WI38 (cell line): ENCODE measurements at regions not wholly inside any gene's neighbourhood (a gene's known extent, or its start where the extent isn't known, plus 50 kb on each side); places are given as distances from the start of the nearest gene placed in this dataset.

ENCODE experiments used
- H3K4me3 ChIP-seq: 2 replicates; pipeline ENCODE4 v1.5.1; 2011; ENCODE audit warnings: low read depth, mild to moderate bottlenecking, control low read depth, low read length
- CTCF ChIP-seq: IDR thresholded peaks from 2 replicates; pipeline ENCODE4 v1.5.1; 2012; ENCODE audit warnings: low read depth, mild to moderate bottlenecking, control low read depth, low read length

- no peak overlapping the region for H3K4me3 ChIP-seq
- no peak for TF ChIP-seq CTCF
Observed at GRCh38 chr4:34678431-34678830, 1565.9 kb downstream of the ARAP2 start.

GRCh38 chr4:34679228-34679627 lies 1565.1 kb downstream of the ARAP2 start:
- no peak overlapping the region for H3K4me3 ChIP-seq
- no peak for TF ChIP-seq CTCF

GRCh38 chr4:34709564-34709963 lies 1534.8 kb downstream of the ARAP2 start:
- H3K4me3 ChIP-seq: no peak overlapping the region
- TF ChIP-seq CTCF: no peak

- no peak for TF ChIP-seq CTCF
Observed at GRCh38 chr4:34718576-34719245, 1525.6 kb downstream of the ARAP2 start.

GRCh38 chr4:34720571-34720970 lies 1523.7 kb downstream of the ARAP2 start:
- no peak for TF ChIP-seq CTCF
- H3K4me3 ChIP-seq: no peak overlapping the region

More at GRCh38 chr4:34718576-34719245, 1525.6 kb downstream of the ARAP2 start:
- no peak overlapping the region for H3K4me3 ChIP-seq

GRCh38 chr4:34721835-34722234 lies 1522.5 kb downstream of the ARAP2 start:
- no peak overlapping the region for H3K4me3 ChIP-seq
- no peak for TF ChIP-seq CTCF

GRCh38 chr4:34723605-34724004 lies 1520.7 kb downstream of the ARAP2 start:
- no peak for TF ChIP-seq CTCF
- H3K4me3 ChIP-seq: no peak overlapping the region
